HG02840 (cell line): ENCODE measurements at regions not wholly inside any gene's neighbourhood (a gene's known extent, or its start where the extent isn't known, plus 50 kb on each side); places are given as distances from the start of the nearest gene placed in this dataset.
"Not testable (repeated sequence)": the region's sequence is repeated elsewhere in the genome, so short reads cannot be mapped to it uniquely, and the experiment has no call there.

Source experiments
- ATAC-seq: cut with Tn5 transposase; IDR thresholded peaks from one replicate; pipeline ENCODE4 v1.9.1; 2021; ENCODE audit warnings: mild to moderate bottlenecking, moderate library complexity, moderate number of reproducible peaks; ENCODE audit not compliant: unreplicated experiment, low FRiP score

GRCh38 chr3:144023543-144023942 is 51.9 kb downstream of the DIPK2A start:
- not testable (repeated sequence) for ATAC-seq

DNA sequence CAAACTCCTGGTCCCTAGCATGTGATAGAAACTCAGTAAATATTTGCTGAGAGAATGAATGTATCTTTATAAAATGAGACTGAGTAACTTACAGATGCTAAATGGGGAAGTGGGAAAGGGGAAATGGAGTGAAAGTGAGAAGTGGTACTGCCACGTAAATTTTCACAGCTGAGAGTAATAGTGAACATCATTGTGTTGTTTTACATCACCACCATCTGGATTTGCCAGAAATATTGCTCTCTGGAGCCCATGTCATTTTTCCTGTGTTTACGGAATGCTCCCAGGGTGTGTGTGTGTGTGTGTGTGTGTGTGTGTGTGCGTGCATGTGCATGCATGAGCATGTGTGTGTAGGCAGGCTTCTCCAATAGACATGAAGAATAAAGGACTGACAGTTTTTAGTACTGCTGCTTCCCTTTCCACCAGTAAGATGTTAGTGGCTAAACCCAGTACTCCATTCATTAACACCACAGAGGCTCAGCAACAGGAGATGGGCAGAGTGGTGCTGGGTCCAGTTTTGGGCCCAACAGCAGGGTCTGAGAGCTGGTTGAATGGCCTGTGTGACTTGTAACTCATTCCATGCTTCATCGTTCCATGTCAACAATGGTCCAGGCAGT is 57.3 kb downstream of the DIPK2A start:
- peak; percentile 82 for ATAC-seq

- ATAC-seq: no peak
Observed at GRCh38 chr3:144029769-144030168, 58.1 kb downstream of the DIPK2A start.

GRCh38 chr3:144031938-144032337 is 60.3 kb downstream of the DIPK2A start:
- ATAC-seq: no peak

GRCh38 chr3:144032531-144033239 is 61.1 kb downstream of the DIPK2A start:
- peak; percentile 77 for ATAC-seq

DNA sequence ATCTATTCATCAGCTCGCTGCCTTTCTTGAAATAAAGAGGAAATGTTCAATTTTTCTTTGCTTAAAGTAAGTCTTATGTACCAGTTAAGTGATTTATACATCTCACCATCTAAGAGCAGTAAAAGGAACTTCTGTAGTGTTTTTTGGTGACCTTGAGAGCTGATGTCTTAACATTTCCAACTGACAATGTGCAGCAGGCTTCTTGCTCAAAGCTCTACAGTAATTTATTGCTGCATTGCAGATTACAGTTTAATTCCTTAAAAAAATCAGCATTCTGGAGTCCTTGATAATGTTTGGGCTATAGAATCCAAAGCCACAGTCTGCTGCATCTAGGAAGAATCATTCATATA is 61.6 kb downstream of the DIPK2A start:
- ATAC-seq: no peak

- no peak for ATAC-seq
Observed at GRCh38 chr3:144033863-144034262, 62.2 kb downstream of the DIPK2A start.

DNA sequence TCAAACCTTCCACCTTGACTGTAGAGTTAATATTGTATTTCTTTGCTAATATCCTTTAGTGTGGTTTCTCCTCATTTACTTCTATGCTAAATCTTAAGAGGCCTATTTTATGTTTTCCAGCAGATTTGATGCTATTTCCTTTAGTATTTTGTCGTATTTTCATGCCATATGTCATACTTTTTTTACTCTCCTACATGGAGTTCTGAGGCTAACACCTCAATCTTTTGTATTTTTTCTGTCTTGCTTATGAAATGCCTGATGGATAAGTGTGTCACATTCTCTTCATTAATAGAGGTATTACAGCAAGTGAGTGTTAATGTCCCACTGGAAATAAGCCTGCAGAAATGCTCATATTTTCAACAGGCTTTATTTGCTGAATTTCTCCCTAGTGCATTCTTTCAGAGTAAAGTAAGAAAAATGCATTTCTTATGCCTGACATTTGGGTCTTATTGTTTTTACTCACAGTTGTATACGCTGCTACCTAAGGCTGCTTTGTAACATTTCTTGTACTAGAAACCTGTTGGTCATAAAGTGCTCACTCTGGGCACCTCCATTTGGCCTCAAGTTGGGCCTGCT is 63.2 kb downstream of the DIPK2A start:
- no peak for ATAC-seq

- no peak for ATAC-seq
Observed at GRCh38 chr3:144036498-144036897, 64.9 kb downstream of the DIPK2A start.

- ATAC-seq: no peak
Observed at GRCh38 chr3:144039661-144040060, 68.0 kb downstream of the DIPK2A start.

- ATAC-seq: no peak
Observed at GRCh38 chr3:144041960-144042556, 70.4 kb downstream of the DIPK2A start.

DNA sequence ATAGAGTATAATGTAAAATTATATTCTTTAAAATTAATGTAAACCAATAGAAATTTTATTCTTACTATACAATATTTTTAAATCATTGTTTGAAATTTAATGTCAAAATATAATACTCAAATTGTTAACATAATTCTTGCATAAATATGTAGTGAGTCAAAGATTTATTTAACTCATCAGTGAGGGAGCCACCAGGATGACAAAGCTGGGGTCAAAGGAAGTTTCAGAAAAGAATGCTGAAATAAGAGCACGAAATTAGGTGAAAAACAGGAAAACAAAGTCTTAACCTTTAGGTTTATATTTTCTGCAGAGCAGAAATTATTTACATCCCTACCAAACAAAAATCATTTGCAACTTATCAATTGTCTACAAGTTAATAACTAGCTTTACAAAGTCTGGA is 74.1 kb downstream of the DIPK2A start:
- ATAC-seq: no peak

- no peak for ATAC-seq
Observed at GRCh38 chr3:144049374-144049773, 77.8 kb downstream of the DIPK2A start.

DNA sequence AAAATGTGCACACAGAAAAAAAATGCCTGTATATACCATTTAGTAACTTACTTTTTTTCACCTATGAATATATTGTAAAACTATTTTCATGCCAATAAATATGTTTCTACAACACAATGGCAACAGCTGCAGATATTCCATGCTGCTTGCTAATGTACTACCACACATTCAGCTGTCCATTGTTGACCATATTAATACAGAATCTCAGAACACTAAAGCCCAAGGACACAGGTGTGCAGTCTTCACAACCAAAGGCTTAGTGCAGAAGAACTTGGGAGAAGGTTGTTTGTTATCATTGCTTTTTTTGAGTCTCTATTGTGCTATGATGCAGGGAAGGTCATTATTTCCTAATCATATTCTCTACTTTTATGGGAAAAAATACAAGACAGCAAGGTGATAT is 79.6 kb downstream of the DIPK2A start:
- no peak for ATAC-seq

- ATAC-seq: no peak
Observed at GRCh38 chr3:144052275-144052674, 80.7 kb downstream of the DIPK2A start.

DNA sequence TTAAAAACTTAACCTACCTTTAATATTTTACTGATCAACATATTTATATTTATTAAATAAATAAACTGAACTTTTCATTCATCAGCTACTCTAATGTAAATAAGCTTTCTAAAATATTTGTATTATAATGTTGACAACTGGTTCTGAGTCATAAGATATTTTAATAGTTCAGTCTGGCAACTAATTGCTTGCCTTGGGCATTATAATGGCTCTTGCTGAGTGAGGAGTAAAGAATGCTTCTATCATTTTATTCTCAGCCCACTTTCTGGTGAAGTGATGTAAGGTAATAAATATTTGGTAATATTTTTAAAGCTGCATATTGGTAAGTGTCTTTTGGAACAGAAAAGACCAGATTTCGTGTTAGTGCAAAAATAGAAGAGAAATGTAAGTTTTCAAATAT is 81.5 kb downstream of the DIPK2A start:
- no peak for ATAC-seq

GRCh38 chr3:144054766-144055165 is 83.1 kb downstream of the DIPK2A start:
- ATAC-seq: no peak

DNA sequence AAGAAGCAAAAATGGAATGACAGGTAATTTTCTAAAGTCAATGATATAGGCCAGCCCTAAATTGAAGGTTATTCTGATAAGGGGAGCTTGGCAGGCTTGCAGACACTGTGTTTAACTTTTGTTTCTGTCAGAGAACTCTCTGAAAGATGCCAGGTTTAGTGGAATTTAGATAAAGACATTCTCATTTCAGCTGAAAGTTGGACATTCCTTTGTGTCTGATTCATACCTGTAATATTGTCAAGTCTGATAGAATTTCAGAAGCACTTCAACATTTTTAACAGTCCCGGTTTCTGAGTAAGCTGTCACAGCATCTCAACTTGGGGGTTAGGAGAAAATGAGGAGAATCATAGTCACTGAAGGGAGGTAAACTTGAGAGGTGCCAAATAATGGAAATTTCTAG is 84.0 kb downstream of the DIPK2A start:
- no peak for ATAC-seq

DNA sequence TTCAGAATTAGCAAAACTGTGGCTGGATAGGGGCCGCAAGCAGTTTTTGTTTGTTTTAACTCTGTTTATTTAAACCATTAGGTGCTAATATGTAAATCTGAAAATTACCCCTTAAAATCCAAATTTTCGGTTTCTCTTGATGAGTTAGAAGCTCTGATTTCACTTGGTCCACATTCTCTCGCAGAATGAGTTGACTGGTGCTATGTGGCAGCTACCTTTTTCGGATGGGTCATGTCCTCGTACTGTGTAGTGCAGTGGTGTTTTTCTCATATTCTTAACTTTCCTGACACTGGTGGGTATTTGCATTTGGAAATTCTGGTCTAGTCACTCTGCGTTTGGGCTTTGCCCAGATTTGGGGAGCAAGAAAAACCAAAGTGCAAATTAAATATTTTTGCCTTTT is 87.1 kb downstream of the DIPK2A start:
- ATAC-seq: no peak

DNA sequence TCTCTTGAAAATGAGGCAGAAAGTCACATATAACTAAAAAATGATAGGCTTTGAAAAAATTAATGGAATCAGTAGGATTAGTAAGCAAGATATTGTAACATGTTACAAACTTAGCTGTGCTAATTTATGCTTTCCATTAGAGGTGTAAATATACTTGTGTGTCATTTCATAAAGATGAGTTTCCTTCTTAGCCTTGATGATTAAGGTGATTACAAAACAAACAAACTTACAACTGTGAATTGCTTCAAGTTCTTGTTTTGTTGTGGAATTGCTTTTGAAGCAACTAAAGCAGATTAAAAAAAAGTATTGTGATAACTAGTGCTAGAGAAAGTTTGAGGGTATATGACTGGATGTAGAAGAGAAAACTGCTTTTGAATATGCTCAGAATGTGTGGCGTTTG is 87.9 kb downstream of the DIPK2A start:
- ATAC-seq: no peak

DNA sequence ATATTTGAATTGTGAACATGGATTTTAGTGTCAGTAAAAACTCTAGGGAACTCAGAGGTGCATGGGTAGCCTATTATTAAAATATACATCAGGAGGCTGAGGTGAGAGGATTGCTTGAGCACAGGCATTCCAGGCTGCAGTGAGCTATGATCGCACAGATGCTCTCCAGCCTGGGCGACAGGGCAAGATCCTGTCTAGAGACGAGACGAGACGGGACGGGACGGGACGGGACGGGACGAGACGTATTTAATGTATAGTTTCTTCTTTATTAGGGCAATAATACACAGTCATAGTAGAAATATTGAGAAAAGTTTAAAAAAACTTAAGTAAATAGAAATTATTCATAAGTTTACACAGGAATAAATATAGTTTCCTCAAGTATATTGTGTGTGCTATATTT is 89.3 kb downstream of the DIPK2A start:
- ATAC-seq: no peak

DNA sequence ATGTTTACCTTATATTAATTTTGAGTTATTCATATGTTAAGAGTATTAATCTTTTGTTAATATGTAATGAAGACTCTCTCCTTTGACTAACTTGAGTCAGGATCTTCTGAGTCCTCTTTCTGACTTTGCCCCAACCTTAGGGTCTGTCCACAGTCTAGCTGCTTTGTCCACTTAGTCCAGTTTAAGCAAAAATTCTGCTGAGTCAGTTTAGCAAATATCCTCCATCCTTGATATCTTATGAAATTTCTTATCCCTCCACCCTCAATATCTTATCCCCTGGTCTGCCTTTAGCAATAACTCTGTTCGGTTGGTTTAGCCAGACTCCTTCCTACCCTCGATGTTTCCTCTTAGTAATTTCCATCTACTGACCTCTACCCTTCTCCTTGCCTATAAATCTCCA is 91.7 kb downstream of the DIPK2A start:
- no peak for ATAC-seq
